Limb (tissue), 2 donors: ENCODE measurements at regions not wholly inside any gene's neighbourhood (a gene's known extent, or its start where the extent isn't known, plus 50 kb on each side); places are given as distances from the start of the nearest gene placed in this dataset.

ENCODE experiments used
- DNase-seq, 2 donors: peaks; one replicate each; pipeline ENCODE4 v3.0.0-alpha.2; 2016; ENCODE audit errors: extremely low spot score in 2 of 2

- DNase-seq = peak; percentile 82 to 86
These were observed 52.0 kb upstream of the KCNA1 start for GRCh38 chr12:4857472-4858291.

GRCh38 chr12:4858386-4858785, 51.3 kb upstream of the KCNA1 start:
- no peak for DNase-seq

- DNase-seq = no peak
These were observed 50.1 kb upstream of the KCNA1 start for GRCh38 chr12:4859478-4860210.
